Hepatocyte (in vitro differentiated cells): ENCODE measurements at regions not wholly inside any gene's neighbourhood (a gene's known extent, or its start where the extent isn't known, plus 50 kb on each side); places are given as distances from the start of the nearest gene placed in this dataset.

Experiments
- DNase-seq: peaks from one replicate; pipeline ENCODE4 v3.0.0-alpha.2; 2016; ENCODE audit warnings: low spot score
- H2AFZ ChIP-seq: fragments of 200-600 bp; sonication (generic); 2 replicates; pipeline ENCODE4 v1.6.0; 2016; ENCODE audit warnings: antibody characterized with exemption, mild to moderate bottlenecking
- H3K27ac ChIP-seq: fragments of 200-600 bp; sonication (generic); 2 replicates; pipeline ENCODE4 v1.5.1; 2016; ENCODE audit warnings: mild to moderate bottlenecking
- H3K27me3 ChIP-seq: fragments of 200-600 bp; sonication (generic); 2 replicates; pipeline ENCODE4 v1.6.1; 2016
- H3K36me3 ChIP-seq: fragments of 200-600 bp; sonication (generic); replicated peaks from 2 replicates; pipeline ENCODE4 v1.5.1; 2016; ENCODE audit warnings: low read depth; ENCODE audit not compliant: insufficient read depth
- H3K4me1 ChIP-seq: fragments of 200-600 bp; sonication (generic); 2 replicates; pipeline ENCODE4 v1.5.1; 2016; ENCODE audit warnings: mild to moderate bottlenecking, moderate library complexity; ENCODE audit not compliant: insufficient read depth
- H3K4me2 ChIP-seq: fragments of 200-600 bp; sonication (generic); 2 replicates; pipeline ENCODE4 v1.6.0; 2016
- H3K4me3 ChIP-seq: fragments of 200-600 bp; sonication (generic); 2 replicates; pipeline ENCODE4 v1.5.1; 2016; ENCODE audit warnings: mild to moderate bottlenecking
- H3K79me2 ChIP-seq: fragments of 200-600 bp; sonication (generic); 2 replicates; pipeline ENCODE4 v1.6.0; 2017; ENCODE audit warnings: mild to moderate bottlenecking
- H3K9me2 ChIP-seq: fragments of 200-600 bp; sonication (generic); replicated peaks from 2 replicates; pipeline ENCODE4 v1.6.0; 2017; ENCODE audit warnings: mild to moderate bottlenecking; ENCODE audit not compliant: insufficient read depth
- H3K9me3 ChIP-seq: fragments of 200-600 bp; sonication (generic); 2 replicates; pipeline ENCODE4 v1.5.1; 2016; ENCODE audit warnings: low read depth, mild to moderate bottlenecking
- H4K20me1 ChIP-seq: fragments of 200-600 bp; sonication (generic); 2 replicates; pipeline ENCODE4 v1.6.0; 2016; ENCODE audit warnings: mild to moderate bottlenecking; ENCODE audit not compliant: insufficient read depth, poor library complexity, severe bottlenecking
- CTCF ChIP-seq: fragments of 200-600 bp; sonication (generic); IDR thresholded peaks from 2 replicates; pipeline ENCODE4 v1.5.1; 2016; ENCODE audit warnings: antibody characterized with exemption, mild to moderate bottlenecking; ENCODE audit not compliant: poor library complexity
- EZH2 ChIP-seq: fragments of 200-600 bp; sonication (generic); IDR thresholded peaks from 2 replicates; pipeline ENCODE4 v1.6.1; 2016; ENCODE audit warnings: antibody characterized with exemption, mild to moderate bottlenecking, borderline replicate concordance
- EZH2phosphoT487 ChIP-seq: fragments of 200-600 bp; sonication (generic); IDR thresholded peaks from one replicate; pipeline ENCODE4 v1.6.1; 2018; ENCODE audit warnings: antibody characterized with exemption, mild to moderate bottlenecking, low read depth, moderate library complexity; ENCODE audit not compliant: unreplicated experiment, severe bottlenecking
- whole genome bisulfite sequencing: methylation state at CpG from one replicate; pipeline ENCODE4 v1.1.6; 2016; ENCODE audit warnings: low lambda C conversion rate; ENCODE audit errors: missing lambda C conversion rate; 5-methylcytosine and 5-hydroxymethylcytosine counted together

- Histone ChIP-seq H3K79me2 (no peaks in the 10 kb centered on the region), H3K4me1 (no peaks in the 10 kb centered on the region), H3K27me3 (no peaks in the 10 kb centered on the region), H3K36me3 (no peaks in the 10 kb centered on the region), H3K27ac (no peak overlapping the region), H2AFZ (no peak overlapping the region), H3K9me2 (no peaks in the 10 kb centered on the region), H3K9me3 (no peaks in the 10 kb centered on the region), H4K20me1 (no peaks in the 10 kb centered on the region), H3K4me3 (no peak overlapping the region), H3K4me2 (no peak overlapping the region)
- DNase-seq, result no peak
- no peak for TF ChIP-seq CTCF
- no peak for TF ChIP-seq EZH2phosphoT487
- TF ChIP-seq EZH2, result no peak
- 80% methylated on average over 4 of the region's 4 CpGs for WGBS
Observed at GRCh38 chr12:45502481-45503128, 226.9 kb upstream of the ARID2 start.

GRCh38 chr12:45503899-45504298 lies 225.6 kb upstream of the ARID2 start:
- TF ChIP-seq CTCF (no peak), EZH2phosphoT487 (no peak), EZH2 (no peak)
- no peak overlapping the region for H3K27ac ChIP-seq
- no peaks in the 10 kb centered on the region for H3K79me2 ChIP-seq
- H3K9me3 ChIP-seq, result no peaks in the 10 kb centered on the region
- H3K4me1 ChIP-seq, result no peaks in the 10 kb centered on the region
- no peaks in the 10 kb centered on the region for H3K36me3 ChIP-seq
- no peaks in the 10 kb centered on the region for H3K27me3 ChIP-seq
- no peaks in the 10 kb centered on the region for H3K9me2 ChIP-seq
- no peak for DNase-seq
- H3K4me2 ChIP-seq, result no peak overlapping the region
- no peak overlapping the region for H3K4me3 ChIP-seq
- H4K20me1 ChIP-seq, result no peaks in the 10 kb centered on the region
- no peak overlapping the region for H2AFZ ChIP-seq
- WGBS, result 70% methylated on average over 1 of the region's 1 CpG

- no peak for TF ChIP-seq EZH2
- TF ChIP-seq CTCF, result no peak
- TF ChIP-seq EZH2phosphoT487, result no peak
- no peaks in the 10 kb centered on the region for H4K20me1 ChIP-seq
- no peaks in the 10 kb centered on the region for H3K9me3 ChIP-seq
- no peaks in the 10 kb centered on the region for H3K9me2 ChIP-seq
- no peak overlapping the region for H3K27ac ChIP-seq
- H2AFZ ChIP-seq, result no peak overlapping the region
- H3K79me2 ChIP-seq, result no peaks in the 10 kb centered on the region
- H3K4me2 ChIP-seq, result no peak overlapping the region
- H3K36me3 ChIP-seq, result no peaks in the 10 kb centered on the region
- WGBS, result 79% methylated on average over 6 of the region's 6 CpGs
- H3K4me3 ChIP-seq, result no peak overlapping the region
- DNase-seq, result no peak
- no peaks in the 10 kb centered on the region for H3K4me1 ChIP-seq
- no peaks in the 10 kb centered on the region for H3K27me3 ChIP-seq
Observed at GRCh38 chr12:45504316-45505010, 225.0 kb upstream of the ARID2 start.
